IMR-90 (cell line): ENCODE measurements at regions not wholly inside any gene's neighbourhood (a gene's known extent, or its start where the extent isn't known, plus 50 kb on each side); places are given as distances from the start of the nearest gene placed in this dataset.
"Not testable (repeated sequence)": the region's sequence is repeated elsewhere in the genome, so short reads cannot be mapped to it uniquely, and the experiment has no call there.

Source experiments
- CEBPB ChIP-seq: IDR thresholded peaks from 2 replicates; pipeline ENCODE4 v1.6.1; 2012; ENCODE audit warnings: low read depth, low read length, improper control_type of control experiment
- CHD1 ChIP-seq: IDR thresholded peaks from 2 replicates; pipeline ENCODE4 v1.6.1; 2012; ENCODE audit warnings: low read depth, low read length, improper control_type of control experiment
- MAZ ChIP-seq: IDR thresholded peaks from 2 replicates; pipeline ENCODE4 v1.6.1; 2012; ENCODE audit warnings: low read depth, mild to moderate bottlenecking, low read length, improper control_type of control experiment, moderate library complexity, borderline replicate concordance
- MXI1 ChIP-seq: IDR thresholded peaks from 2 replicates; pipeline ENCODE4 v1.6.1; 2012; ENCODE audit warnings: low read depth, mild to moderate bottlenecking, low read length, moderate library complexity, borderline replicate concordance
- POLR2A ChIP-seq: IDR thresholded peaks from 2 replicates; pipeline ENCODE4 v1.6.1; 2012; ENCODE audit warnings: mild to moderate bottlenecking, low read depth, low read length
- RAD21 ChIP-seq: IDR thresholded peaks from 2 replicates; pipeline ENCODE4 v1.6.1; 2012; ENCODE audit warnings: low read length, improper control_type of control experiment
- RFX5 ChIP-seq: IDR thresholded peaks from 2 replicates; pipeline ENCODE4 v1.8.0; 2012; ENCODE audit warnings: low read depth, mild to moderate bottlenecking, low read length, moderate library complexity
- TF ChIP-seq, protein P1 (sequence below): conservative IDR thresholded peaks from 2 replicates; pipeline ENCODE4 v1.5.1; 2012; ENCODE audit warnings: mild to moderate bottlenecking, low read depth, low read length, improper control_type of control experiment
- TF ChIP-seq, protein P2 (sequence below): fragments of 150-350 bp; IDR thresholded peaks from 2 replicates; pipeline ENCODE4 v1.6.1; 2017; ENCODE audit warnings: mild to moderate bottlenecking, antibody characterized with exemption, low read length, low read depth
- TF ChIP-seq, protein P3 (sequence below): fragments of 150-350 bp; IDR thresholded peaks from 2 replicates; pipeline ENCODE4 v1.6.1; 2016; ENCODE audit warnings: low read depth, mild to moderate bottlenecking, low read length, moderate library complexity, borderline replicate concordance

DNA sequence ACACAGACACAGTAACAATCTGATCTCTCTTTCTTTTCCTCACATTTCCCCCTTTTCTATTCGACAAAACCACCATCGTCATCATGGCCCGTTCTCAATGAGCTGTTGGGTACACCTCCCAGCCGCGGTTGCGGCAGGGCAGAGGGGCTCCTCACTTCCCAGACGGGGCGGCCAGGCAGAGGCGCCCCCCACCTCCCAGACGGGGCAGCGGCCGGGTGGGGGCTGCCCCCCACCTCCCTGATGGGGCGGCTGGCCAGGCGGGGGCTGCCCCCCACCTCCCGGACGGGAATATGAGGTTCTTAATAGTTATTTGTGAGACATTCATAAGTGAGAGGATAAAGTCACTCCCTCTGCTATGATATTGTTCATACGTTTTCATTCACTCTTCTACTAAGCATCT is 229.7 kb downstream of the CD109 start:
- not testable (repeated sequence) for TF ChIP-seq POLR2A, CHD1, CEBPB, RAD21, RFX5, MXI1, MAZ
- TF ChIP-seq, protein P1, sequence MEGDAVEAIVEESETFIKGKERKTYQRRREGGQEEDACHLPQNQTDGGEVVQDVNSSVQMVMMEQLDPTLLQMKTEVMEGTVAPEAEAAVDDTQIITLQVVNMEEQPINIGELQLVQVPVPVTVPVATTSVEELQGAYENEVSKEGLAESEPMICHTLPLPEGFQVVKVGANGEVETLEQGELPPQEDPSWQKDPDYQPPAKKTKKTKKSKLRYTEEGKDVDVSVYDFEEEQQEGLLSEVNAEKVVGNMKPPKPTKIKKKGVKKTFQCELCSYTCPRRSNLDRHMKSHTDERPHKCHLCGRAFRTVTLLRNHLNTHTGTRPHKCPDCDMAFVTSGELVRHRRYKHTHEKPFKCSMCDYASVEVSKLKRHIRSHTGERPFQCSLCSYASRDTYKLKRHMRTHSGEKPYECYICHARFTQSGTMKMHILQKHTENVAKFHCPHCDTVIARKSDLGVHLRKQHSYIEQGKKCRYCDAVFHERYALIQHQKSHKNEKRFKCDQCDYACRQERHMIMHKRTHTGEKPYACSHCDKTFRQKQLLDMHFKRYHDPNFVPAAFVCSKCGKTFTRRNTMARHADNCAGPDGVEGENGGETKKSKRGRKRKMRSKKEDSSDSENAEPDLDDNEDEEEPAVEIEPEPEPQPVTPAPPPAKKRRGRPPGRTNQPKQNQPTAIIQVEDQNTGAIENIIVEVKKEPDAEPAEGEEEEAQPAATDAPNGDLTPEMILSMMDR: not testable (repeated sequence)
- TF ChIP-seq, protein P2, sequence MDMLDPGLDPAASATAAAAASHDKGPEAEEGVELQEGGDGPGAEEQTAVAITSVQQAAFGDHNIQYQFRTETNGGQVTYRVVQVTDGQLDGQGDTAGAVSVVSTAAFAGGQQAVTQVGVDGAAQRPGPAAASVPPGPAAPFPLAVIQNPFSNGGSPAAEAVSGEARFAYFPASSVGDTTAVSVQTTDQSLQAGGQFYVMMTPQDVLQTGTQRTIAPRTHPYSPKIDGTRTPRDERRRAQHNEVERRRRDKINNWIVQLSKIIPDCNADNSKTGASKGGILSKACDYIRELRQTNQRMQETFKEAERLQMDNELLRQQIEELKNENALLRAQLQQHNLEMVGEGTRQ: not testable (repeated sequence)
- TF ChIP-seq, protein P3, sequence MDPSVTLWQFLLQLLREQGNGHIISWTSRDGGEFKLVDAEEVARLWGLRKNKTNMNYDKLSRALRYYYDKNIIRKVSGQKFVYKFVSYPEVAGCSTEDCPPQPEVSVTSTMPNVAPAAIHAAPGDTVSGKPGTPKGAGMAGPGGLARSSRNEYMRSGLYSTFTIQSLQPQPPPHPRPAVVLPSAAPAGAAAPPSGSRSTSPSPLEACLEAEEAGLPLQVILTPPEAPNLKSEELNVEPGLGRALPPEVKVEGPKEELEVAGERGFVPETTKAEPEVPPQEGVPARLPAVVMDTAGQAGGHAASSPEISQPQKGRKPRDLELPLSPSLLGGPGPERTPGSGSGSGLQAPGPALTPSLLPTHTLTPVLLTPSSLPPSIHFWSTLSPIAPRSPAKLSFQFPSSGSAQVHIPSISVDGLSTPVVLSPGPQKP: not testable (repeated sequence)
